Thoracic aorta (tissue), 2 donors: ENCODE measurements at regions not wholly inside any gene's neighbourhood (a gene's known extent, or its start where the extent isn't known, plus 50 kb on each side); places are given as distances from the start of the nearest gene placed in this dataset.

ENCODE experiments used
- ATAC-seq: fragments of 150-250 bp; one replicate; pipeline ENCODE4 v1.8.0; 2017; ENCODE audit warnings: low read depth; ENCODE audit not compliant: insufficient number of reproducible peaks, low FRiP score
- DNase-seq: peaks from one replicate; pipeline ENCODE4 v3.0.0-alpha.2; 2020; ENCODE audit warnings: low spot score
- H3K27ac ChIP-seq, 2 donors: fragments of 200-600 bp; sonication (generic); 1 replicate in 1 of 2; 2 replicates in 1 of 2; pipeline ENCODE4 v1.5.1; 2016; ENCODE audit warnings: mild to moderate bottlenecking in 2 of 2, moderate library complexity in 2 of 2
- H3K27me3 ChIP-seq: fragments of 200-600 bp; sonication (generic); replicated peaks from 2 replicates; pipeline ENCODE4 v1.6.0; 2016; ENCODE audit warnings: mild to moderate bottlenecking; ENCODE audit not compliant: insufficient read depth
- H3K36me3 ChIP-seq: fragments of 200-600 bp; sonication (generic); one replicate; pipeline ENCODE4 v1.5.1; 2016
- H3K4me1 ChIP-seq, 2 donors: fragments of 200-600 bp; sonication (generic); 1 replicate in 1 of 2; 2 replicates in 1 of 2; pipeline versions ENCODE4 v1.5.1 to v1.6.0; 2016; ENCODE audit warnings: low read depth in 2 of 2, mild to moderate bottlenecking in 1 of 2; ENCODE audit not compliant: control insufficient read depth in 1 of 2
- H3K4me3 ChIP-seq: fragments of 200-600 bp; sonication (generic); 2 replicates; pipeline ENCODE4 v1.5.1; 2016; ENCODE audit warnings: mild to moderate bottlenecking
- H3K9me3 ChIP-seq: fragments of 200-600 bp; sonication (generic); 2 replicates; pipeline ENCODE4 v1.5.1; 2016
- CTCF ChIP-seq: fragments of 200-600 bp; sonication (generic); IDR thresholded peaks from one replicate; pipeline ENCODE4 v1.5.1; 2019; ENCODE audit warnings: antibody characterized with exemption

GRCh38 chr10:124264711-124265390, 153.9 kb downstream of the OAT start:
- Histone ChIP-seq H3K36me3 (no peaks in the 10 kb centered on the region), H3K4me3 (no peak overlapping the region), H3K27ac (no peak overlapping the region), H3K9me3 (no peaks in the 10 kb centered on the region), H3K27me3 (no peaks in the 10 kb centered on the region), H3K4me1 (peaks cover 6 to 11% of the 10 kb centered on the region in 2 donors)
- no peak for TF ChIP-seq CTCF
- ATAC-seq = no peak
- DNase-seq = no peak

GRCh38 chr10:124264271-124264670, 154.5 kb downstream of the OAT start:
- no peaks in the 10 kb centered on the region for H3K36me3 ChIP-seq
- no peak for TF ChIP-seq CTCF
- peaks cover 6 to 11% of the 10 kb centered on the region in 2 donors for H3K4me1 ChIP-seq
- DNase-seq (no peak), ATAC-seq (no peak)
- H3K27me3 ChIP-seq = no peaks in the 10 kb centered on the region
- H3K9me3 ChIP-seq = no peaks in the 10 kb centered on the region
- no peak overlapping the region for H3K27ac ChIP-seq
- H3K4me3 ChIP-seq = no peak overlapping the region

GRCh38 chr10:124263726-124264125, 155.0 kb downstream of the OAT start:
- Histone ChIP-seq H3K27me3 (no peaks in the 10 kb centered on the region), H3K36me3 (no peaks in the 10 kb centered on the region), H3K4me3 (no peak overlapping the region), H3K27ac (no peak overlapping the region), H3K9me3 (no peaks in the 10 kb centered on the region), H3K4me1 (peaks cover 6 to 11% of the 10 kb centered on the region in 2 donors)
- DNase-seq (no peak), ATAC-seq (no peak)
- TF ChIP-seq CTCF = no peak

- no peaks in the 10 kb centered on the region for H3K27me3 ChIP-seq
- H3K4me3 ChIP-seq = no peak overlapping the region
- DNase-seq (no peak), ATAC-seq (no peak)
- H3K27ac ChIP-seq = no peak overlapping the region
- H3K9me3 ChIP-seq = no peaks in the 10 kb centered on the region
- peaks cover 6 to 9% of the 10 kb centered on the region in 2 donors for H3K4me1 ChIP-seq
- TF ChIP-seq CTCF = no peak
- H3K36me3 ChIP-seq = no peaks in the 10 kb centered on the region
Observed at GRCh38 chr10:124262971-124263370, 155.8 kb downstream of the OAT start.

- no peaks in the 10 kb centered on the region for H3K9me3 ChIP-seq
- H3K27ac ChIP-seq = no peak overlapping the region
- ATAC-seq (no peak), DNase-seq (no peak)
- TF ChIP-seq CTCF = no peak
- H3K4me1 ChIP-seq = peaks cover 1 to 3% of the 10 kb centered on the region in 2 donors
- H3K4me3 ChIP-seq = no peak overlapping the region
- H3K27me3 ChIP-seq = no peaks in the 10 kb centered on the region
- H3K36me3 ChIP-seq = no peaks in the 10 kb centered on the region
Observed at GRCh38 chr10:124262234-124262865, 156.4 kb downstream of the OAT start.
